ENCODE measurements at regions not wholly inside any gene's neighbourhood (a gene's known extent, or its start where the extent isn't known, plus 50 kb on each side); places are given as distances from the start of the nearest gene placed in this dataset.

- no peak for TF ChIP-seq POLR2A (IDR thresholded peaks at IDR 0.05)
- TF ChIP-seq CTCF (IDR thresholded peaks at IDR 0.05): no peak
- Histone ChIP-seq H3K9me3 (no peaks in the 10 kb centered on the region), H3K4me1 (peaks cover 0 to 11% of the 10 kb centered on the region in 2 donors), H3K27ac (no peak overlapping the region), H3K36me3 (no peaks in the 10 kb centered on the region), H3K4me3 (replicated peaks in 1 of 3) (no peak overlapping the region), H3K27me3 (no peaks in the 10 kb centered on the region)
- 47 to 49% methylated on average over 15 to 17 of the region's 17 CpGs for WGBS, 2 donors
- intact Hi-C loops (cut with DNase I): no loop called here
- peak; percentile 32 to 38 for DNase-seq
Observed at GRCh38 chr14:104423701-104424405, 155.7 kb upstream of the C14orf180 start.

GRCh38 chr14:104424406-104425072 lies 155.0 kb upstream of the C14orf180 start:
- Histone ChIP-seq H3K9me3 (no peaks in the 10 kb centered on the region), H3K4me3 (replicated peaks in 1 of 3) (no peak overlapping the region), H3K27me3 (no peaks in the 10 kb centered on the region), H3K4me1 (peaks cover 0 to 11% of the 10 kb centered on the region in 2 donors), H3K27ac (no peak overlapping the region), H3K36me3 (no peaks in the 10 kb centered on the region)
- peak; percentile 29 to 41 for DNase-seq
- intact Hi-C loops (cut with DNase I): no loop called here
- WGBS, 2 donors: 8 to 11% methylated on average over 4 to 8 of the region's 24 CpGs
- TF ChIP-seq CTCF (IDR thresholded peaks at IDR 0.05): no peak
- TF ChIP-seq POLR2A (IDR thresholded peaks at IDR 0.05): no peak

- TF ChIP-seq CTCF (IDR thresholded peaks at IDR 0.05): no peak
- TF ChIP-seq POLR2A (IDR thresholded peaks at IDR 0.05): no peak
- Histone ChIP-seq H3K9me3 (no peaks in the 10 kb centered on the region), H3K27ac (no peak overlapping the region), H3K36me3 (no peaks in the 10 kb centered on the region), H3K4me1 (peaks cover 0 to 11% of the 10 kb centered on the region in 2 donors), H3K4me3 (replicated peaks in 1 of 3) (no peak overlapping the region), H3K27me3 (no peaks in the 10 kb centered on the region)
- WGBS, 2 donors: 66 to 73% methylated on average over 5 to 7 of the region's 16 CpGs
- no peak for DNase-seq
- intact Hi-C loops (cut with DNase I): no loop called here
Observed at GRCh38 chr14:104425171-104425681, 154.3 kb upstream of the C14orf180 start.

GRCh38 chr14:104425763-104426646 lies 153.6 kb upstream of the C14orf180 start:
- no peak for DNase-seq
- intact Hi-C loops (cut with DNase I): no loop called here
- Histone ChIP-seq H3K36me3 (no peaks in the 10 kb centered on the region), H3K27ac (no peak overlapping the region), H3K4me1 (peaks cover 0 to 11% of the 10 kb centered on the region in 2 donors), H3K27me3 (no peaks in the 10 kb centered on the region), H3K4me3 (replicated peaks in 1 of 3) (no peak overlapping the region), H3K9me3 (no peaks in the 10 kb centered on the region)
- TF ChIP-seq POLR2A (IDR thresholded peaks at IDR 0.05) (no peak), CTCF (IDR thresholded peaks at IDR 0.05) (no peak)
- 90 to 95% methylated on average over 16 to 20 of the region's 20 CpGs for WGBS, 2 donors
